Panc1 (cell line): ENCODE measurements at regions not wholly inside any gene's neighbourhood (a gene's known extent, or its start where the extent isn't known, plus 50 kb on each side); places are given as distances from the start of the nearest gene placed in this dataset.

Source experiments
- ATAC-seq: fragments of 200-7000 bp; cut with Tn5 transposase; 2 replicates; pipeline ENCODE4 v1.9.1; 2020; ENCODE audit warnings: mild to moderate bottlenecking, moderate library complexity
- BruUV-seq: library from RNA; stranded (reverse); fragments of 400-500 nt; replicated peaks from 2 replicates; lab custom pipeline; 2021; lab: Mats Ljungman, UMichigan
- CTCF ChIA-PET: fragments of 300-600 bp; sonication (Branson Sonifier 250); formaldehyde crosslinking; loops from one replicate; lab custom pipeline; 2022; ENCODE audit warnings: antibody characterized with exemption; lab: Charles Lee
- POLR2A ChIA-PET: fragments of 300-600 bp; sonication (Branson Sonifier 250); formaldehyde crosslinking; loops from one replicate; lab custom pipeline; 2022; ENCODE audit warnings: antibody characterized with exemption; lab: Charles Lee
- DNase-seq: peaks from one replicate; pipeline ENCODE4 v3.0.0-alpha.2; 2010; ENCODE audit warnings: low read depth, low spot score
- H3K27ac ChIP-seq: 2 replicates; pipeline ENCODE4 v1.5.1; 2011; ENCODE audit warnings: mild to moderate bottlenecking, low read length, inconsistent platforms
- H3K27me3 ChIP-seq: fragments of 200-500 bp; sonication (Bioruptor generic); 2 replicates; pipeline ENCODE4 v1.6.0; 2014; ENCODE audit warnings: low read length, inconsistent platforms; ENCODE audit not compliant: control insufficient read depth, insufficient read depth
- H3K36me3 ChIP-seq: fragments of 200-500 bp; sonication (Bioruptor generic); 2 replicates; pipeline ENCODE4 v1.5.1; 2014; ENCODE audit warnings: inconsistent platforms, mild to moderate bottlenecking, low read length, moderate library complexity; ENCODE audit not compliant: control insufficient read depth, insufficient read depth
- H3K4me1 ChIP-seq: 2 replicates; pipeline ENCODE4 v1.5.1; 2011; ENCODE audit warnings: inconsistent platforms, mild to moderate bottlenecking, low read length, moderate library complexity; ENCODE audit not compliant: control insufficient read depth, insufficient read depth
- H3K4me3 ChIP-seq, 2 experiments: 2 replicates each; pipeline ENCODE4 v1.5.1; 2011 to 2012; ENCODE audit warnings: low read depth in 2 of 2, low read length in 2 of 2, mild to moderate bottlenecking in 2 of 2, inconsistent platforms in 1 of 2, moderate library complexity in 1 of 2
- H3K9me3 ChIP-seq: fragments of 200-500 bp; sonication (Bioruptor generic); 2 replicates; pipeline ENCODE4 v1.5.1; 2014; ENCODE audit warnings: low read depth, mild to moderate bottlenecking, inconsistent platforms, low read length, moderate library complexity; ENCODE audit not compliant: control insufficient read depth, insufficient read depth
- POLR2AphosphoS5 ChIP-seq: IDR thresholded peaks from 2 replicates; pipeline ENCODE4 v1.6.1; 2012; ENCODE audit warnings: mild to moderate bottlenecking, low read depth, low read length, moderate library complexity
- SIN3A ChIP-seq: IDR thresholded peaks from 2 replicates; pipeline ENCODE4 v1.6.1; 2012; ENCODE audit warnings: low read depth, mild to moderate bottlenecking, low read length, moderate library complexity, borderline replicate concordance; ENCODE audit not compliant: insufficient read depth
- TCF7L2 ChIP-seq: IDR thresholded peaks from 2 replicates; pipeline ENCODE4 v1.6.1; 2011; ENCODE audit warnings: mild to moderate bottlenecking, low read depth, low read length, inconsistent platforms
- in situ Hi-C: cut with HindIII; loops from 2 replicates; pipeline ENCODE4 v1.10.0; 2016; ENCODE audit warnings: low sequenced_read_pairs, low pct_unique_long_range_greater_than_20kb
- intact Hi-C: fragments of 100-400 bp; cut with micrococcal nuclease; formaldehyde crosslinking; loops from one replicate; pipeline ENCODE4 v1.10.0; 2022; ENCODE audit not compliant: unreplicated experiment
- TF ChIP-seq, protein P1 (sequence below), 2 experiments: IDR thresholded peaks; 2 replicates each; pipeline ENCODE4 v1.6.1; 2011 to 2012; ENCODE audit warnings: low read depth in 2 of 2, control low read depth in 1 of 2, low read length in 1 of 2, mild to moderate bottlenecking in 1 of 2, moderate library complexity in 1 of 2; ENCODE audit not compliant: insufficient read depth in 1 of 2
- TF ChIP-seq, protein P2 (sequence below): fragments of 450-650 bp; IDR thresholded peaks from 2 replicates; pipeline ENCODE4 v1.5.1; 2017; ENCODE audit warnings: mild to moderate bottlenecking

DNA sequence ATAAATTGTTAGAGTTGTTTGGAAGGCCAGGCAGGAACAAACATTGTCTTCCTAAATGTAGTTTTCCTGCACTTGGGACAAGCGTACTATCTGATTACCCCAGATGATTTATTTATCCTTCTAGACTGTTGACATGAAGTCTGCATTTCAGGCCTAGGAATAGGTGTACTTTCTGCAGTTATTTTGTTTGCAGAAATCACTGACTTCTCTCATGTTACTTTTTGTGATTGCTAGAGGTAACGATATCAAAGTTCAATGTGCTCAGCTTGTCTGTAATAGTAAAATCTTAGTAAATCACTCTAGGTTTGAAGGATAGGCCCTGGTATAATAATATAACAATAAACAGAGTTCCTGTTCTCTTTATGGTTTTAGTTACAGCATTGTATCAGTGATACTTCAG lies 75.4 kb upstream of the HDAC9 start:
- intact Hi-C loops (no loop called here), in situ Hi-C loops (no loop called here)
- DNase-seq (no peak), ATAC-seq (no peak)
- POLR2A ChIA-PET = interaction anchor here (0.5 to 0.7 kb wide), 2 partner anchors 102 to 117 kb away, joined by 3 to 7 read pairs; no protein-coding TSS in a partner anchor
- H3K27me3 ChIP-seq = no peaks in the 10 kb centered on the region
- H3K4me1 ChIP-seq = peaks cover 15% of the 10 kb centered on the region
- no peak overlapping the region for H3K4me3 ChIP-seq
- TF ChIP-seq, protein P1, sequence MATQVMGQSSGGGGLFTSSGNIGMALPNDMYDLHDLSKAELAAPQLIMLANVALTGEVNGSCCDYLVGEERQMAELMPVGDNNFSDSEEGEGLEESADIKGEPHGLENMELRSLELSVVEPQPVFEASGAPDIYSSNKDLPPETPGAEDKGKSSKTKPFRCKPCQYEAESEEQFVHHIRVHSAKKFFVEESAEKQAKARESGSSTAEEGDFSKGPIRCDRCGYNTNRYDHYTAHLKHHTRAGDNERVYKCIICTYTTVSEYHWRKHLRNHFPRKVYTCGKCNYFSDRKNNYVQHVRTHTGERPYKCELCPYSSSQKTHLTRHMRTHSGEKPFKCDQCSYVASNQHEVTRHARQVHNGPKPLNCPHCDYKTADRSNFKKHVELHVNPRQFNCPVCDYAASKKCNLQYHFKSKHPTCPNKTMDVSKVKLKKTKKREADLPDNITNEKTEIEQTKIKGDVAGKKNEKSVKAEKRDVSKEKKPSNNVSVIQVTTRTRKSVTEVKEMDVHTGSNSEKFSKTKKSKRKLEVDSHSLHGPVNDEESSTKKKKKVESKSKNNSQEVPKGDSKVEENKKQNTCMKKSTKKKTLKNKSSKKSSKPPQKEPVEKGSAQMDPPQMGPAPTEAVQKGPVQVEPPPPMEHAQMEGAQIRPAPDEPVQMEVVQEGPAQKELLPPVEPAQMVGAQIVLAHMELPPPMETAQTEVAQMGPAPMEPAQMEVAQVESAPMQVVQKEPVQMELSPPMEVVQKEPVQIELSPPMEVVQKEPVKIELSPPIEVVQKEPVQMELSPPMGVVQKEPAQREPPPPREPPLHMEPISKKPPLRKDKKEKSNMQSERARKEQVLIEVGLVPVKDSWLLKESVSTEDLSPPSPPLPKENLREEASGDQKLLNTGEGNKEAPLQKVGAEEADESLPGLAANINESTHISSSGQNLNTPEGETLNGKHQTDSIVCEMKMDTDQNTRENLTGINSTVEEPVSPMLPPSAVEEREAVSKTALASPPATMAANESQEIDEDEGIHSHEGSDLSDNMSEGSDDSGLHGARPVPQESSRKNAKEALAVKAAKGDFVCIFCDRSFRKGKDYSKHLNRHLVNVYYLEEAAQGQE (IDR thresholded peaks at IDR 0.05; ENCODE audit: insufficient read depth in 1 of 2, low read depth in 2 of 2, low read length in 1 of 2) = no peak
- no peak for TF ChIP-seq POLR2AphosphoS5
- TF ChIP-seq, protein P2, sequence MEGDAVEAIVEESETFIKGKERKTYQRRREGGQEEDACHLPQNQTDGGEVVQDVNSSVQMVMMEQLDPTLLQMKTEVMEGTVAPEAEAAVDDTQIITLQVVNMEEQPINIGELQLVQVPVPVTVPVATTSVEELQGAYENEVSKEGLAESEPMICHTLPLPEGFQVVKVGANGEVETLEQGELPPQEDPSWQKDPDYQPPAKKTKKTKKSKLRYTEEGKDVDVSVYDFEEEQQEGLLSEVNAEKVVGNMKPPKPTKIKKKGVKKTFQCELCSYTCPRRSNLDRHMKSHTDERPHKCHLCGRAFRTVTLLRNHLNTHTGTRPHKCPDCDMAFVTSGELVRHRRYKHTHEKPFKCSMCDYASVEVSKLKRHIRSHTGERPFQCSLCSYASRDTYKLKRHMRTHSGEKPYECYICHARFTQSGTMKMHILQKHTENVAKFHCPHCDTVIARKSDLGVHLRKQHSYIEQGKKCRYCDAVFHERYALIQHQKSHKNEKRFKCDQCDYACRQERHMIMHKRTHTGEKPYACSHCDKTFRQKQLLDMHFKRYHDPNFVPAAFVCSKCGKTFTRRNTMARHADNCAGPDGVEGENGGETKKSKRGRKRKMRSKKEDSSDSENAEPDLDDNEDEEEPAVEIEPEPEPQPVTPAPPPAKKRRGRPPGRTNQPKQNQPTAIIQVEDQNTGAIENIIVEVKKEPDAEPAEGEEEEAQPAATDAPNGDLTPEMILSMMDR = no peak
- TF ChIP-seq TCF7L2 = peak; percentile 62; the same call in 1 of the 2 replicates
- TF ChIP-seq SIN3A = no peak
- CTCF ChIA-PET = no interaction called here
- no TSS peak for BruUV-seq
- peak overlapping the region; percentile 37; the same call in 1 of the 2 replicates for H3K27ac ChIP-seq
- no peaks in the 10 kb centered on the region for H3K36me3 ChIP-seq
- no peaks in the 10 kb centered on the region for H3K9me3 ChIP-seq

- H3K9me3 ChIP-seq = no peaks in the 10 kb centered on the region
- ATAC-seq (no peak), DNase-seq (no peak)
- no TSS peak for BruUV-seq
- no peaks in the 10 kb centered on the region for H3K36me3 ChIP-seq
- intact Hi-C loops (no loop called here), in situ Hi-C loops (no loop called here)
- no peaks in the 10 kb centered on the region for H3K27me3 ChIP-seq
- TF ChIP-seq, protein P2 = no peak
- no peak for TF ChIP-seq SIN3A
- TF ChIP-seq, protein P1 (IDR thresholded peaks at IDR 0.05; ENCODE audit: insufficient read depth in 1 of 2, low read depth in 2 of 2, low read length in 1 of 2) = no peak
- TF ChIP-seq POLR2AphosphoS5 = no peak
- no peak for TF ChIP-seq TCF7L2
- no peak overlapping the region; the same call in 1 of the 2 replicates for H3K27ac ChIP-seq
- ChIA-PET CTCF (no interaction called here), POLR2A (no interaction called here)
- H3K4me3 ChIP-seq = no peak overlapping the region
- peaks cover 21% of the 10 kb centered on the region for H3K4me1 ChIP-seq
Measured at GRCh38 chr7:18420748-18421147, 74.8 kb upstream of the HDAC9 start.
